VCaP (cell line): ENCODE measurements at regions not wholly inside any gene's neighbourhood (a gene's known extent, or its start where the extent isn't known, plus 50 kb on each side); places are given as distances from the start of the nearest gene placed in this dataset.

Experiments
- H3K27ac ChIP-seq: fragments of 450-650 bp; 2 replicates; pipeline ENCODE4 v1.5.1; 2017
- CTCF ChIP-seq: fragments of 450-650 bp; conservative IDR thresholded peaks from 2 replicates; pipeline ENCODE4 v1.5.1; 2017; ENCODE audit warnings: mild to moderate bottlenecking, moderate library complexity

- no peak overlapping the region for H3K27ac ChIP-seq
- no peak for TF ChIP-seq CTCF
These were observed 260.1 kb upstream of the HABP2 start for GRCh38 chr10:113292743-113293142.

DNA sequence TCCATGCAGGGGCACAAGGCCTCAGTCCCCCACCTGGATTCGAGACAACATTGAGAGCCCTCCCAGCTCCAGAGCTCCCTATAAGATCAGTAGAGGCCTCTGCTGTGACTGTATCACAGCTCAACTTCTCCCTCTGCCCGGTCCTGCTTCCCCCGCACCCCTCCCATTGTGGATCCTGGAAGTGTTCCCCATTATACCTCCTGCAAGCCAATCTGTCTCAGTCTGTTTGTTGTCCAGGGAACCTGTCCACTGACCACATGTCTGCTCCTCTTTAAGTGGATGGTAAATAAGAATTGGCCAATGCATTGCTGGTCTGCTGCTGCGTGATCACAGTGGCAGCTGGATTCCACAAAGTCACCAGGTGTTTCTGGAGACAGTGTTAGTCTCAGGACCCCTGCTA lies 259.7 kb upstream of the HABP2 start:
- no peak for TF ChIP-seq CTCF
- H3K27ac ChIP-seq, result no peak overlapping the region

- TF ChIP-seq CTCF, result no peak
- no peak overlapping the region for H3K27ac ChIP-seq
These were observed 258.0 kb upstream of the HABP2 start for GRCh38 chr10:113294868-113295267.

DNA sequence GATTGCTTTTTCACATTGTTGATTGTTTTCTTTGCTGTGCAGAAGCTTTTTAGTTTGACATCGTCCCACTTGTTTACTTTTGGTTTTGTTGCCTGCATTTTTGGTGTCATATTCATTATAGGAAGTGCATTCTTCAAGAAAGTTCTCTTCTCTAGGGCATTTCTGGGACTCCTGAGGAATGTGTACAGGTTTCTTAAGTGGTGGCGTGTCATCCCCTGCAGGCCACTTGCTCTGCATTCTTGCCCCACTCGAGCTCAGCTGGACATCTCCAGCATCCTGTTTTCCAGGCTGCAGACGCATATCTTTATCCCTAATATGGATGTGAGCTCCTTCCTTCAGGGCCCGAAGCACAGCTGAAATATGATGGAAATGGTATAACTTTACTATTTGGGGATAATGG lies 255.6 kb upstream of the HABP2 start:
- no peak overlapping the region for H3K27ac ChIP-seq
- no peak for TF ChIP-seq CTCF

DNA sequence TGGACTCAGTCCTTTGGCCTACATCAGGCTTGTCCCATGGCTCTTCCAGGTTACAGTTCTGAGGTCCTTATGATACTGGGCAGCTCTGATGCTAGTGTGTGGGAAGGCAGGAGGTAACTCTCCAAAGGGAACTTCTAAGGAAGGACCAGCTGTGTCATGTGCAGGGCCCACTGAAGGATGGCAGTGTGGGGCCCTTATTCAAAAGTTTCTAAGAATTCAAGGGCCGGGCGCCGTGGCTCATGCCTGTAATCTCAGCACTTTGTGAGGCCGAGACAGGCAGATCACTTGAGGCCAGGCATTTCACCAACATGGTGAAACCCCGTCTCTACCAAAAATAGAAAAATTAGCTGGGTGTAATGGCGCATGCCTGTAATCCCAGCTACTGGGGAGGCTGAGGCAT lies 254.2 kb upstream of the HABP2 start:
- no peak overlapping the region for H3K27ac ChIP-seq
- TF ChIP-seq CTCF, result no peak

- no peak overlapping the region for H3K27ac ChIP-seq
- no peak for TF ChIP-seq CTCF
These were observed 252.7 kb upstream of the HABP2 start for GRCh38 chr10:113300201-113300600.

GRCh38 chr10:113300617-113301016 lies 252.2 kb upstream of the HABP2 start:
- no peak for TF ChIP-seq CTCF
- no peak overlapping the region for H3K27ac ChIP-seq
